ENCODE measurements at regions not wholly inside any gene's neighbourhood (a gene's known extent, or its start where the extent isn't known, plus 50 kb on each side); places are given as distances from the start of the nearest gene placed in this dataset.

- TF ChIP-seq CTCF (IDR thresholded peaks at IDR 0.05; ENCODE audit: low read length), result no peak
- TF ChIP-seq EZH2 (IDR thresholded peaks at IDR 0.05; ENCODE audit: borderline replicate concordance, low read length), result no peak
Measured at GRCh38 chr18:67428158-67428557, 88.4 kb downstream of the DSEL start.
